NCI-H524 (cell line): ENCODE measurements at regions not wholly inside any gene's neighbourhood (a gene's known extent, or its start where the extent isn't known, plus 50 kb on each side); places are given as distances from the start of the nearest gene placed in this dataset.
A peak's percentile ranks its signal among the peaks of the same experiment; 100 is the strongest.

ENCODE experiments used
- DNase-seq, 2 experiments: peaks; one replicate each; lab custom pipeline; 2025; lab: John Stamatoyannopoulos, UW

DNA sequence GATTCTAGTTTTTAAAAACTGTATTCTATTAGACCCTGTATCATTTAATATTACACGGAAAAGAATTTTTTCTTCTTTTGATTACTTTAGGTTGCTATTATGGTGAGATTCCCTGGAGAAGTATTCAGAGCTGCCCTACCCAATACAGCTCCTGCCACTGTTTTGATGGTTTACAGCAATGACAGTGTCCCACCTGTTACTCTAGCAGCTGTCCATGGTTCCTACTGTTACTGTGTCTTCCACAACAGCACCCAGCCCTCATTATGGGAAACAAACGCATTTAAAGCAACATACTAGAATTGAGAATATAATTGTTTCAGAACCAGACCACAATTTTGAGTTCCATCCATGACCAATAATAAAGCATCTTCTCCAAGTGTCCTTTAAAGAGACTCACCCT, 450.7 kb downstream of the SHQ1 start:
- DNase-seq, result peak in 1 of 2 experiments; percentile 22

DNA sequence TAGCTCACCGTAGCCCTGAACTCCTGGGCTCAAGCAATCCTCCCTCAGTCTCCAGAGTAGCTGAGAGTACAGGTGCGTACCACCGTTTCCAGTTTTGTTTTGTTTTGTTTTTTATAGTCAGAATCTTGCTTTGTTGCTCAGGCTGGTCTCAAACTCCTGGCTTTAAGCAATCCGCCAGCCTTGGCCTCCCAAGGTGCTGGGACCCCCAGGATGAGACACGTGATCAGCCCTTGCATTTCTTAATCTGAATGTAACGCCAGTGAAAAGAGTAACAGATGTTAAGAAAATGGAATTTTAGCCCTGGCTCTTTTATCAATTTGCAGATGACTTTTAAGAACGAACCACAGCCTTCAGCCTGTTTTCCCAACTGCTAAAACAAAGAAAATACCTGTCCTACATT, 451.3 kb downstream of the SHQ1 start:
- peak in 1 of 2 experiments; percentile 28 for DNase-seq

DNA sequence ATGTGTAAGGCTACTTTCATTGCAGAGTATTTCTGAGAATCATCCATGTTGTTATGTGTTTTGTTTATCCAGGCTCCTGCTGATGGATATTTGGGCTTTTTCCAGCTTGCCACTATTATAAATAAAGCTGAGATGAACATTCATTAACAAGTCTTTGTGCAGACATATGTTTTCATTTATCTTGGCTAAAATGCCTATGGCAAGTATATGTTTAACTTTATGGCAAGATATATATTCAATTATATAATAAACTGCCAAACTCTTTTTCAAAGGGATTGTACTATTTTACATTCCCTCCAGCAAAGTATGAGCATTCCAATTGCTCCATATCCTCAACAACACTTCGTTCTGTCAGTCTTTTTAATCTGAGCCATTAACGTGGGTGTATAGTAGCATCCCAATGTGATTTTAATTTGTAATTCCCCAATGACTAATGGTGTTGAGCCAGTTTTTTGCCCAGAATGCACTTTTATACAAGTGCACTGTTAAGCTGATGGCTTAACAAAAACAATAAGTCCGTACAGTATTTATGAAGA, 452.4 kb downstream of the SHQ1 start:
- no peak for DNase-seq

DNA sequence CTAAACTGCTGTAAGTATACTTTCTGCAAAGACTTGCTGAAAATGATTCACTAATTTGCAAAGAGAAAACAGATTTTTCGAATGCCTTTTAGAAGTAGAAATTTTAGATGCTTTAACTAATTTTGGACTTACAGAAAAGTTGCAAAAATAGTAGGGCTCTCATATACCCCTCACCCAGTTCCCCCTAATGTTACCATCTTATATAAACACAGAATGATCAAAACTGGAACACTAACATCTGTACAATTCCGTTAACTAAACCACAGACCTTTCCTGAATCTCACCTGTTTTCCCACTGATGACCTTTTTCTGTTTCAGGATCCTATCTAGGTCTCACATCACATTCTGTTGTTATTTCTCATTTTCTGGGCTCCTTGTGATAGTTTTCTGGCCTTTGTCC, 454.8 kb downstream of the SHQ1 start:
- DNase-seq, result no peak

DNA sequence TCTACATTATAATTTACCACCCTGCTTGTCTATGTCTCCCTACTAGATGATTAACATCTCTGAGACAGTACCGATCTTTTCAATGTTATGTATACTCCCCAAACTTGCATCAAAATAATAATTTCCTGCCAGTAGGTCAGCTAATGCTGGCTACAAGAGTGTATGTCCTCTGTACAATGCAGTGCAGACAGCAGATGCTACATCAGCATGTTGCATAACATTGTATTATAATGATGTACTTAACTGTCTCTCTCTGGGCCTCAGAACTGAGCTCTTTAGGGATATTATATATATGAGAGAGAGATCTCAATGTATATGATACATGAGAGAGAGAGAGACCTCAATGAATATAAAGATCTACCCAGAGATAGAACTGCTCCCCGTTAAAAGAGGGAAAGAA, 456.6 kb downstream of the SHQ1 start:
- DNase-seq, result peak in 1 of 2 experiments; percentile 20

DNA sequence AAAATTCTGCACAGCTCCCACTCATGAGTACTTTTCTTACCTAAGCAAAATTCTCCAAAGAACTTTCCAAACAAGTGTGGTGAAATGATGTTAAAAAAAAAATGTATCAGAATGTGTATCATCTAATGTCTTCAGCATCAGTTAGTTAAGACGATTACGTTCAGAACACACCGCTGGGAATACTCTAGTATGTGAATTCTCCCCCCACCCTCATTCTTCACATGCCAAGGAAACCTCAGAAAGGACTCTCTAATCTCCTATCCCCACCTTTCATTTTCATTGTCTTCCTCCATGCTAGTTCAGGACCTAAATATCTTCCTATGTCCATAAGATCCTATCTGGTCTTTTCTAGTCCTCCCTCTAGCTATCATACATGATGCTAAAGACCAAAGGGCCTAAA, 457.4 kb downstream of the SHQ1 start:
- no peak for DNase-seq

DNA sequence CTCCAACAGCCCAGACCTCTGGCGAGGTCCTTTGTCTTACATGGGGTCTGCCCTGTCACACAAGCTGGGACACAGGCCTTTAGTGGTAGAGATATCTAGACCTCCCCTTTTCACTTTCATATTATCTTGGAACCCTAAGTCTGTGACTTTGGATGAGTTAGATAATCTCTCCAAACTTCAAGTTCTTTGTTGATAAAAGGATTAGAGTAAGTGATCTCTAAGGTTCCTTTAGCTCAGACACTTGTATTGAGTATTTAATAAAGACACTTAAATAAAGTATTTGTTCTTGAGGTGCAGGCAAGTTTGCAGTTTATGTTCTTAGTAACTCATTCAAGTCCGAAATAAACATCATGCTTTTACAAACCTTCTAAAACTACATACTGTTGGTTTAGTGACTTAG, 459.6 kb downstream of the SHQ1 start:
- no peak for DNase-seq

DNA sequence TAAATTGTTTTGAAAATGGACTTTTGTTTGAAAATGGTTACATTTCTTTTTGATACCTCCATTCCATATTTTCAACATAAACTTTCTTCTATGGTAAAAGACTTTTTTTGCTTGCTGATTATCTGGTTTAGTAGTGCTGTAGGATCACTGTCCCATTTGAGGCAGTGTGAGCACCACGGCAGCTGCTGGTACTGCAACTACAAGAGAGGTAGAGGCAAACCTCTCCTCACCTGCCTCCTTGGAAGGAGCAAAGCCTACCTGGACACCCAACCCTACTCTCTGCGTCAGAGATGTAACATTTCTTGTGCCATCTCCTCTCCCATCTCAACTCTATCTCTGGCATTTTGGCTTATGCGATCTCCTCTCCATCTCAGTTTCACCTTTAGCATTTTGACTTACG, 460.1 kb downstream of the SHQ1 start:
- no peak for DNase-seq

DNA sequence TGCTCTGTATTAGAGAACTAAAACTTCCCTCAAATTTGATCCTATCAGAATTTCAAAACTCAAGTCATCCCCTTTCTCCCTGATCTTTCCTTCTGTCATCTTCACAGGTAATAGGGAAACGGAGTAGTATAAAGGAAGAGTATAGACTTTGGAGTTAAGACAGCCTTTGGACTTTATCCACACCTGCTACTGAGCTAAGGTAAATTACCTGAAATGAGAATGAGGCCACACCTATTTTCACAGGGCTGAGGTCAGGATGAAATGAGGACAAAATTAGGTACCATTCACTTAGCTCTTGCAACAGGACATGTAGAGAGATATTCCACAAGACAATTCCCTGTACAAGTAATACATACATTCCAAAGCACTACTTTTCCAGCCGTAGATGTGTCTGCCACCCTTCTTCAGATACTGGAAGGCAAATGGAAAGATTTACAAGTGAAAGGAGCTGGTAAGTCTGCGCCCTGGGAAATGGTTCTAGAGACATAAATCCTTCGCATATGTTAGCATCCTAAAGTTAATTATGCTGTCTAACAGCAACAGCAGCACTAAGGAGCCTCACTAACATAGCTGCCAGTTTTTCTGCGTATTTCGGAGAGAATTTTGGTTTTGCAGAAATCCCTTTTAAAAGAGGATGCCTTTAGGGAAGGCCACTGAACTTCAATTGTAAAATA, 461.8 kb downstream of the SHQ1 start:
- no peak for DNase-seq

DNA sequence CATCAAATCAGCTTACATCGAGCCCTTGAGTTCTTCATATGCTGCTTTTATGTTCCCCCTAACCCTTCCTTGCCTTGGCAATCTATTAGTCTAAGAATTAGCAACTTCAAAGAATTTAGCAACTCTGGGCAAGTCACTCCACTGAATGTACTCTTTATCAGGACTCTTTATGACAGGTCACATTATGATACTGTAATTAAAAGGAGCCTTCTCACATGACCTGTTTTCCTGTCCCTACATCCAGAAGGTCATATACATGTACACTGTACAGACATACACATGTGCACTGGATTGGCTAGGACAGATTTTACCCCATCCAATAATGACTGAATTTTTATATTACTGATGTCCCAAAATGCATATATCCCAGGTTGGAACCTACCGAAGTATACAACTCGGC, 463.1 kb downstream of the SHQ1 start:
- DNase-seq, result no peak

DNA sequence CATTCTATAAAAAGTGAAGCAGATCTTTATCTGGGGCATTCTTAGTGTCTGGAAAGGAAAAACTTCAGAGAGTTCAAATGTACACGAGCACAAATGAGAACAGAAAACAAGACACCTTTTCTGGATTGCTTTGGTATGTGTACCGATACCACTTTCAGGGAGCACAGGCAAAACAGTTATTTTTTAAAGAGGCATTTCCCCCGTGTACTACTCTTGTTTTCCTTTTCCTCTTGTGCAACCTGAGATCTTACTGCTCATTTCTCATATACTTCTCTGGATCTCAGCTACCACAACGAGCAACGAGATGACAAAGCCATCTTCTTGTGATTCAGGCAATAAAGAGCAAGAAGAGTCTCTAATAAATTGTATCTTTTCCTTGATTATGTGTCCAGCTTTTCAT, 463.6 kb downstream of the SHQ1 start:
- DNase-seq, result no peak

DNA sequence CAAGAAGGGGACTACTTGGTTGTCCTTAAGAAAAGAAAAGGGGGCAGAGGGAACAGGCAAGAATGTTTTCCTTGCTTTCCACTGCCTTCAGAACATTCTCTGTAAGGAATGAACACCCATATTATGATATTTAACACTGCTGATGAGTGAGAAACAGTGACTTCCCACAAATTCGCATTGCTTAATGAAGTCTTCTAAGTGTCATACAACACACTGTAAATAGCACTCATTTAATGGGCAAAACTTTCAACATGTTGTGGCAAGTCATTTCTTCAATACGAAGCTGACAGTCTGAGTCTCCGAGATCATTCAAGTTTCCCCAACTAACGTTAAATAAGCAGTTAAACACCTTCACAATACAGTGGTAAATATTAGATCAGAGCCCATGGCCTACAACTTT, 464.4 kb downstream of the SHQ1 start:
- DNase-seq, result no peak

DNA sequence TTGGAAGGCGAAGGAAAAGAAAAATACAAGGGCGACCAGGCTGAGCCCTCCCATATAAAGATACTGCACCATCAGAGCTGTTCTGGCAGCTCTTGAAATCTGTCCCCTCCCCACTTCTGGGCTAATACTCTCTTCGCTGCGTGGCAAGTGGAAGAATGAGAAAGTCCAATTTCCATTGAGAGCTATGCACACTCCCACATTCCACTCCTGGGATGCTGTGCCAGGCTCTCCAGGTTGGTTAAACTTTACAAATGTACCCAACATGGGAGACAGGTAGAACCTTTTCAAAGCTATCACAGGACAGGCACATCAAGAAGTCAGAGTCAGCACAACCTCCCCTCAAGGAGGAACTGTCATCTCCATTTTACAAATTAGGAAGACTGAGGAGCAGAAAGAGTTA, 465.0 kb downstream of the SHQ1 start:
- DNase-seq, result no peak

DNA sequence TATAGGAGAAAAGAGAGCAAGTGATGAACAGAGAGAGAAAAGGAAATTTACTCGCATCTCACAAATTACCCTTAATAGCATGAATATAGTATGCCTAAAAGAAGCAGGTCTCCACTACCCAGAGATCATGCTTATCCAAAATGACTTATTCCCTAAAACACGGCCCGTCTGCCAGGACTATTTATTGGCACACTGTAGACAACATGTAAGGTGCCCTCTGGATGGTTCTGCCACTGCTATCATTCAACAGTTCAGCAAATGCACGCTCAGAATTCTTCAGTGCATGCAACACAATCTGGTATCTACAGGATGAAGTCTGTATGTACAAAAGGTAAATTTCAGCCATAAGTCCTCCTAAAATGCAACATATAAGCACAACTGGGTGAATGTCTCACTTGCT, 465.8 kb downstream of the SHQ1 start:
- no peak for DNase-seq

DNA sequence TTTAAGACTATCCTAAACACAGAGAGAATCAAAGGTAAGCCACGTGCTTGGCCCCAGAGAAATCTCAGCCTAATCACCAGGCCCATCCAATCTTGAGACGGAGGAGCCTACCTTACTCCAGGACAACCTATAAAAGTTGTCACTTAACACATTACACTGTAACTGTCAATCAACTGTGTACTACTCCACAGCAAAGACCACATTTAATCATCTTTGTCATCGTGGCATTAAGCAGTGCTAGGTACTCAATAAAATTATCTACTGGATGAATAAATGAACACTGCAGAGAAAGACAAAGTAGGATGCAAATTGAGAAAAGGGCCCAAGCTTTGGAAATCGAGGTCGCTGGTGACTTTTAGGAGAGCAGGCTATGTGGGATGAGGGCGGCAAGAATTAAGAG, 466.7 kb downstream of the SHQ1 start:
- no peak for DNase-seq

DNA sequence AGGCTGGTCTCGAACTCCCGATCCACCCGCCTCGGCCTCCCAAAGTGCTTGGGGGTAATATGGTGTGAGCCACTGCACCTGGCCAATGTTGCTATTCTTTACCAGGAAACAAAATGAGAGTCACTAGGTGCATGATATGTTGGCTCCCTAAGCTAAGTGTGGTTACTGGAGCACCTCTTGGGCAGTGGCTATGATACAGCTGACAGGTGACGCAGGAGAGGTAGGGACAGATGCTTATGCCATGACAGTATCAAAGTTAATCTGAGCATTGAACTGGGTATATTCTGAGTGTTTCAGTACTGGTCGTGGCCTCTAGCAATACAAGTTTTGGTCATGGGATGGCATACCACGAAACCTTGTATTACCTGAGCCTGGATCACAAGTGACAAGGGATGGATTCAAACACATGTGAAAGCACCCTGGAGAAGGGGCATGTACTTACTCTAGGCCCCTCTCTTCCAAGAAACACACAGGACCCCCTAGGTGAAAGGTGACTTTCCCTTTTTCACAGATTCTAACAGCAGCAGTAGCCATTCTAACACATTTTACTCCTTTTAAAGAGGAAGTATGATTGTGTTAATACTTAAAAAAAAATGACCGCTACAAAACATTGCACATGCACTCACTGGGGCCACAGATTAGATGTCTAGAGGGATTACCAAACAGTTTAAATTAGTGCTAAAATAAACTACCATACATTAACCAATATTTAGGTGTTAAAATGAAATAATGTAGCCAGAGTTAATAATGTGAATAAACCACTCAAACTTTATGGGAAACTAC, 467.3 kb downstream of the SHQ1 start:
- DNase-seq, result no peak

DNA sequence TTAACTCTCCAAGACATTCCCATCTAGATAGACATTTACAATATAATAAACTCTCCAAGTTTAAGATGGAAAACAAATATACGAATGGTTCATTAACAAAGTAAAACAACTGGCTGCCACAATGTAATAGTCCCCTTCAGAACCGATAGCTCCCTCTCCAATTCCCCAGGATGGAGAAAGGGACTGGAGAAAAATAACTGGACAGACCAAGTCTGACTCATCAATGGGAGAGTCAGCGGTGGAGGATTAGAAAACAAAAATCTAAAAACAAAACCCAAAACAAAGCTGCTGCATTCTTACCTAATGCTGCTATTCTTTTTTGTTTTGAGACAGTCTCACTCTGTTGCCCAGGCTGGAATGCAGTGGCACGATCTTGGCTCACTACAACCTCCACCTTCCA, 468.1 kb downstream of the SHQ1 start:
- no peak for DNase-seq

DNA sequence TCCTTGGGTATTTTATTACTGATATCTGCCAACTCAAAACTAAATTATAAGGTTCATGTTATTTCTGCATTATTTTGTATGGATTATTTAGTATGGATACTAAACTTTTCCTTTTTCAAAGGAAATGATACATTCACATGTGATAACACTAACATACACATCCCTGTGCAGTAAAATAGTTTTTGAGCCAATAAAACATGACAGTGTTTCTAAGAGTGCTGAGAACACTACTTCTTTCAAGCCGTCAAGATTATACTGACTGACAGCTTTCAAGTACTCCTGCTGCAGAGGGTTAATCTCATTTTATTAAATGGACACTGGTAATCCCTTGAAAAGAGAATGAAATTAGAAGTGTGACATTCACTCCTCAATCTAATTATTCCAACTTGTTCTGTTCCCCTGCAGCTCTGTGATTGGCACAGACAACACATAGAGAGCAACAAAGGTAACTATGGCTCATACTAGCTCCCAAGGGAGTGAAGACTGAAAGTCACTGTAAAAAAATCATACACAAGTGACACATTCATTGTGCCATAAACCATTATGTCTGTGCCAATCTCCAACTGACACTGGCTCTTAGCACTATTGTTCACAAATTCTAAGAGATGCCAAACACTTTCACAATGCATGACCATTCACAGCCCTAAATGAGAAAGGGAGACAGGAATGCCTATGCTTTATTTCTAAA, 468.6 kb downstream of the SHQ1 start:
- peak; percentile 18 to 78 for DNase-seq

DNA sequence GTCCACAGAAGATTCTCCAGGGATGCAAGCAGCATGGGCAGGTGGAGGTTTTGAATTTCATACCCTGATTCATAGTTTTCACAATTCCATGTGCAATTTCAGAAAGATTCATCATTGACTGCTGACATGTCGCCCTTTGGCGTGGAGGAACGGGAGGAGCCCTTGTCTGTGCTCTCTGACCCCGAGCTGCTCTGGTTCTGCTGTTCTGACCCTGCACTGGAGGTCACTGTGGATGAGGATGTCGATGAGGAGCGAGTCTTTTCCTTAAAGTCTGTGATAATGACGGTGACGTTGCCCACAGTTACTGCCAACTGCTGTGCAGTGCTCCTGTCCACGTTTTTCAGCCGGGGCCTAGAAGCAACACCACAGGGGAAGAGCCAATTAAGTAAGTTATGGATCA, 470.0 kb downstream of the SHQ1 start:
- no peak for DNase-seq

DNA sequence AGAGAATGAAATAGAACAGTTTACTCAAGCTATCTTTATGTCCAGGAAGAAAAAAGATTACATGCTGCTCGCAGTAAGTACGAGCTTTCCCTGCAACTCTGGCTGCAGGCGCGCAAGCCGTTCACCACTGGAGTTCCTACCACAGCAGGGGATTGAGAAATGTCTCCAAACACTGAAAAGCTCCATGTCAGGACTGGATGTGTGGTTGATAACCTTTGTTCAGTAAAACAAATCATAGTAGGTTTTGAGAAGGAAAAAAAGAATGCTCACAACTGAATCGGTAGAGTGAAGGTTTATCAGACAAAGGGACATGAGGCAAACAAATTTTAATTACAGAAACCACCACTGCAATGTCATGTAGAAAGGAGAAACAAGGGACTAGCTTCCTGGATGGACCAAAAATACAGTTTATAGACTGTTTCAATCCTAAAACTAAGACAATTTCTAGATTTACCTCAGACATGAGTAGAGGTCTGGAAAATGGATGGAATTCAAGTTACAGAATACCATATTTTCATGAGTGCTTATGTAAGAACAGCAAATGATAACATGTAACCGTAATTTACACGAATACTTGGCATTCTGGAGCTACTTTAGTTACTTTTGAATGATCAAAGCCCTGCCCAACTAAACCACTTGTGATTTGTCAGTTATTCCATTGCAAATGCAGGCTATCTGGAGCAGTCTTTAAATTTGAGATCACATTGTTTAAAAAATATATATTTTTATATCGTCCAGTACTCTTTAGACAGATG, 471.1 kb downstream of the SHQ1 start:
- no peak for DNase-seq

DNA sequence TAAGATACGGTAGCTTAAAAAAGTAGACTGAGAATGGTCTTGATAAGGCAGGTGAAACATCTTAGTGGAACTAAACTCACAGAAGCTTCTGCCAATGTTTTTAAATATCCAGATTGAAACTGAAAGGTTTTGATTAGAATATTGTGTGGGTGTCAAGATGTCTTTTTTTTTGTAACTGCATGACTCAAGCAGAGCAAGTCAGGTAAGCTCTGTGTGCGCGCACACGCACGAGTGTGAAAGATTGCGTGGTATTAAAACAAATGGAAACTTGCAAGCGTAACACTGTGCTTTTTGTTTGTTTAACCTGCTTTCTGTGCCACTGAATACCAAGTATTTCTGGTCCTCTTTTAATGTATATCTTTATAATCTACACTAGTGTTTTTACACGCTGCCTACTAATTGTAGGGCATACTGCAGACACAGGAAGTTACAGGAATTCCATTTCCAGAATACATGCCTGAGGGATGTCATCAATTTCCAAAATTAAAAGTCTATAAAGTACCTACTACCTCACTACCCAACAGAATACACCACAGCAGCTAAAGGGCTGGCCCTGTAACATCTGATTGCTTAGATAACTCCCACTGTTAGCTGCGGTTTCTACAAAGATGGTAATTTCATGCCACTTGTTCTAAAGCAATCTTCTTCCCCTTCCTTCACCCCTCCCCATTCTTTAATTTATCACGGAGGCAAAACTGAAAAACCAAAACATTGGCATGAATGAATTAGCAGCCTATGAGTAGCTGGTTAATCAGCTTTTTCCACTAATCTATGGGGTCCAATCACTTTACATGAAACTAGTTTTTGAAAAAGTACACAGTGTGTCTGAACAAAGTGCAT, 472.8 kb downstream of the SHQ1 start:
- DNase-seq, result no peak
